ENCODE measurements at regions not wholly inside any gene's neighbourhood (a gene's known extent, or its start where the extent isn't known, plus 50 kb on each side); places are given as distances from the start of the nearest gene placed in this dataset.

GRCh38 chr18:6607343-6607742 lies 122.2 kb upstream of the ARHGAP28 start:
- no peaks in the 10 kb centered on the region for H3K27me3 Mint-ChIP-seq (ENCODE audit: insufficient read depth)
- H3K4me1 ChIP-seq (ENCODE audit: control insufficient read depth, insufficient read depth, low read length): peaks cover 11% of the 10 kb centered on the region
- no peak overlapping the region for H3K27ac ChIP-seq (ENCODE audit: low read depth, low read length)
- H3K4me1 Mint-ChIP-seq: peaks cover 40% of the 10 kb centered on the region
- H3K36me3 ChIP-seq (ENCODE audit: control insufficient read depth, insufficient read depth, low read length): no peaks in the 10 kb centered on the region
- no peak for DNase-seq
- H3K9ac ChIP-seq (ENCODE audit: extremely low read depth, low read length, poor library complexity, severe bottlenecking): peak overlapping the region; percentile 0
- no peaks in the 10 kb centered on the region for H3K27me3 ChIP-seq (ENCODE audit: control insufficient read depth, insufficient read depth, low read length, poor library complexity, severe bottlenecking)
- no peaks in the 10 kb centered on the region for H3K9me3 Mint-ChIP-seq
- peak overlapping the region; percentile 88 for H3K27ac Mint-ChIP-seq
- peaks cover 2% of the 10 kb centered on the region for H3K36me3 Mint-ChIP-seq (ENCODE audit: low read depth)
- 60 to 88% methylated on average over 4 to 6 of the region's 6 CpGs for WGBS, 2 experiments (ENCODE audit: insufficient coverage in 1 of 2, insufficient read length in 1 of 2)
- H3K9me3 ChIP-seq (ENCODE audit: control insufficient read depth, low read length): peaks cover 5% of the 10 kb centered on the region
- TF ChIP-seq CTCF (conservative IDR thresholded peaks at IDR 0.05): no peak
- H3K4me3 ChIP-seq (ENCODE audit: low read length): no peak overlapping the region
- H3K4me3 Mint-ChIP-seq: no peak overlapping the region

GRCh38 chr18:6609666-6610264 lies 119.8 kb upstream of the ARHGAP28 start:
- Histone ChIP-seq H3K4me3 (ENCODE audit: low read length) (no peak overlapping the region), H3K4me1 (ENCODE audit: control insufficient read depth, insufficient read depth, low read length) (peaks cover 7% of the 10 kb centered on the region), H3K27me3 (ENCODE audit: control insufficient read depth, insufficient read depth, low read length, poor library complexity, severe bottlenecking) (no peaks in the 10 kb centered on the region), H3K9me3 (ENCODE audit: control insufficient read depth, low read length) (peaks cover 18% of the 10 kb centered on the region), H3K36me3 (ENCODE audit: control insufficient read depth, insufficient read depth, low read length) (no peaks in the 10 kb centered on the region), H3K27ac (ENCODE audit: low read depth, low read length) (no peak overlapping the region), H3K9ac (ENCODE audit: extremely low read depth, low read length, poor library complexity, severe bottlenecking) (no peak overlapping the region)
- H3K27me3 Mint-ChIP-seq (ENCODE audit: insufficient read depth): no peaks in the 10 kb centered on the region
- H3K36me3 Mint-ChIP-seq (ENCODE audit: low read depth): peaks cover 16% of the 10 kb centered on the region
- H3K27ac Mint-ChIP-seq: no peak overlapping the region
- peaks cover 20% of the 10 kb centered on the region for H3K9me3 Mint-ChIP-seq
- no peak for DNase-seq
- no peak overlapping the region for H3K4me3 Mint-ChIP-seq
- TF ChIP-seq CTCF (conservative IDR thresholded peaks at IDR 0.05): no peak
- WGBS, 2 experiments (ENCODE audit: insufficient coverage in 1 of 2, insufficient read length in 1 of 2): 92% methylated on average over 6 to 7 of the region's 7 CpGs
- H3K4me1 Mint-ChIP-seq: peaks cover 40% of the 10 kb centered on the region

- Mint-ChIP-seq H3K4me3 (no peak overlapping the region), H3K4me1 (peaks cover 36% of the 10 kb centered on the region), H3K27ac (no peak overlapping the region), H3K36me3 (ENCODE audit: low read depth) (peaks cover 17% of the 10 kb centered on the region), H3K27me3 (ENCODE audit: insufficient read depth) (no peaks in the 10 kb centered on the region), H3K9me3 (peaks cover 25% of the 10 kb centered on the region)
- TF ChIP-seq CTCF (conservative IDR thresholded peaks at IDR 0.05): no peak
- no peak for DNase-seq
- no peaks in the 10 kb centered on the region for H3K36me3 ChIP-seq (ENCODE audit: control insufficient read depth, insufficient read depth, low read length)
- no peak overlapping the region for H3K9ac ChIP-seq (ENCODE audit: extremely low read depth, low read length, poor library complexity, severe bottlenecking)
- H3K4me3 ChIP-seq (ENCODE audit: low read length): no peak overlapping the region
- H3K27me3 ChIP-seq (ENCODE audit: control insufficient read depth, insufficient read depth, low read length, poor library complexity, severe bottlenecking): no peaks in the 10 kb centered on the region
- WGBS, 2 experiments (ENCODE audit: insufficient coverage in 1 of 2, insufficient read length in 1 of 2): 96 to 100% methylated on average over 2 to 3 of the region's 3 CpGs
- peaks cover 23% of the 10 kb centered on the region for H3K9me3 ChIP-seq (ENCODE audit: control insufficient read depth, low read length)
- peaks cover 7% of the 10 kb centered on the region for H3K4me1 ChIP-seq (ENCODE audit: control insufficient read depth, insufficient read depth, low read length)
- H3K27ac ChIP-seq (ENCODE audit: low read depth, low read length): no peak overlapping the region
These were observed 119.0 kb upstream of the ARHGAP28 start for GRCh38 chr18:6610466-6610865.
